ENCODE measurements at regions not wholly inside any gene's neighbourhood (a gene's known extent, or its start where the extent isn't known, plus 50 kb on each side); places are given as distances from the start of the nearest gene placed in this dataset.

DNA sequence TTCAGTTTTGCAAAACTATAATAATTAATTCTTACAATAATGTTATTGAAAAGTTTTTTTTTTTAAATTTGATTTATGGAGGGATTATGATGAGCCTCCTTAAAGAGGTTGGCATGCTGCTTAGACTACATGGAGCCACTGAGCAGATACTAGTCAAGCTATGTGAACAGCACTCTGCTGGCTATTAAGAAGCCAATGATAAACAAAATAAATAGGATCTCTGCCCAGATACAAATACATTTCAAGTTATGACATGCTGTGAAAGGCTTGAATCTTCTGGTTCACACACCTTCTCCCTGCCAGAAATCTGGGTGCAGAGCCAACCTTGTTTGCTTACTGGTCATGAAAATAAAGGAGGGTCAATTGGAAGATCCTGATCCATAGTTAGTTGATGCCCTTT lies 107.4 kb upstream of the NAV3 start:
- DNase-seq (ENCODE audit: low read depth): no peak

DNA sequence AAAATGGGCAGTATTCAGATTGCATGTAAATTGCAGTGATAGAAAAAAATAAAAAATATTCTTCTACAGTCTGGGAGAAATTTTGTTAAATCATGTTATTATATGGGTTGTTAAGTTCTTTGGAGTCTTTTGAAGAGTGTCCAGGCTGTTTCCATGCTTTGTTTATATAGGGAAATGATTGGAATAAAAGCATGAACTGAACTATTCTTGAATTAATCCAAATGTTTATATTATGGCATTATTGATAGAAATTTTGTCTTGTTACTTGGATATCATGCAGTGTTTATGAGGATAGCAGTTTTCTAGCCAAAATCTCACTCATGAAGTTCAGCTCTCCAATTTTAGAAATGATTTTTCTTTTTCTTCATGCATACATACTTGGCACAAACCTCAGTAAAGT lies 108.2 kb upstream of the NAV3 start:
- no peak for DNase-seq (ENCODE audit: low read depth)

DNA sequence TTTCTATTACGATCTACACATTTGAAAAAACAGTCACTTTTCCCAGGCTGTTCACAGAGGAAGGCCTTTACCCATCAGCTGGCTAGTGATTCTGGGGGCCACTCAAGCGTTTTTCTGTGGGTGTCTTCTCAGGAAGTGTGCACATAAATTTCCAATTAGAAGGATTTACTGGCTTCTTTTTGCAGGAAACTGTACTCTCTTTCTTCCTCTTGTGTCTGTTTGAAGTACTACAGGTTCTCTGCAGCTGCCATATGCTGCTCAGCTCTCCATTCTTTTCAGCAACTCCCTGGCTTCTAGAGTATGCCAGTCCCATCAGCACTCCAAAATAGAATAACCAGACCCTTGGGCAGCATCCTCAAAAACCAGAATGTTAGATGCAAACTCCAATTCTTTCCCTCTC lies 110.4 kb upstream of the NAV3 start:
- DNase-seq (ENCODE audit: low read depth): no peak

DNA sequence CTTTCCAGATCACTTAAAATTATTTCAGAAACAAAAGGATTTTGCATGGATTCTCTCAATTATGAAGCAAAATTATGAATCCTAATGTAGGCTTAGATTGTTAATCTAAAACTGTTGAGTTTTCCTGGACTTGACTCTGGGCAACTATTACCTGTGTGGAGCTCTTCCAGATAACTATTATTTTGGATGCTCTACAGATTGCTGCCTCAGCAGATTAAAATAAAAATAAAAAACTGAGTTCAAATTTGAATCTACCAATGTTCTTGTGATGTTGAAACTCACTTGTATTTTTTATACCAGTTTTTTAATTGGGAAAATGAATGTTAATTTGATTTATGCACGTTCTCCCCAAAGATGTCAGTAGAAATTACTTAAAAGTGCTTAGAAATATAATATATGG lies 120.5 kb upstream of the NAV3 start:
- no peak for DNase-seq (ENCODE audit: low read depth)

DNA sequence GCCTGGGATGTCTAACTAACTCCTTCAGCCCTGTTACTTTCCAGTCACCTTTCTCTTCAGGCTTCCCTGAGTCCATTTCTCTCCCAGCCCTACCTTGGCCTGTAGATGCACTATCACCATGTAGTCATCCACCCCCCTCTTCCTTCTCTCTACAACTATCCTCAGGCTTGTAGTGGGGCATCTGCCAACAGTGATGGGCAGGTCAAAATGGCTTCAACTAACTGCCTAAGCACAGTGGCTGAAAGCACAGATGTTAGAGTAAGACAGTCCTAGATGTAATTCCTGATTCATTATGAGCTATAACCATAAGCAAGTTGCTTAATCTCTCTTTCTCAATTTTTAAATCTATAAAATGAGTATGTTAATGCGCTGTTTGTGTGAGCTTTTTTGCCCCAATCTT lies 133.6 kb upstream of the NAV3 start:
- no peak for DNase-seq (ENCODE audit: low read depth)

DNA sequence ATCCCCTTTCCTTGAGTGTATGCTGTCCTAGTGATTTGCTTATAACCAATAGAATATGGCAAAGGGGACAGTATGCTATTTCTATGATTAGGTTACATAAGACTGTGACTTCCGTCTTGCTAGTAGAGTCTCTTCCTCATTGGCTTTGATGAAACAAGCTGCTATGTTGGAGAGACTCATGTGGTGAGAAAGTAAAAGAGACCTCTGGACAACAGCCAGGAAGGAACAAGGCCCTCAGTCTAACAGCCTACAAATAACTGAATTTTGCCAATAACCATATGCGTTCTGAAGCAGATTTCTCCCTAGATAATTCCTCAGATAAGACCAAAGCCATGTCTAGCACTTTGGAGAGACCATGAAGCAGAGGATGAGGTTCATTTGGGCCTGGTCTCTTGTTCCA lies 134.5 kb upstream of the NAV3 start:
- no peak for DNase-seq (ENCODE audit: low read depth)

DNA sequence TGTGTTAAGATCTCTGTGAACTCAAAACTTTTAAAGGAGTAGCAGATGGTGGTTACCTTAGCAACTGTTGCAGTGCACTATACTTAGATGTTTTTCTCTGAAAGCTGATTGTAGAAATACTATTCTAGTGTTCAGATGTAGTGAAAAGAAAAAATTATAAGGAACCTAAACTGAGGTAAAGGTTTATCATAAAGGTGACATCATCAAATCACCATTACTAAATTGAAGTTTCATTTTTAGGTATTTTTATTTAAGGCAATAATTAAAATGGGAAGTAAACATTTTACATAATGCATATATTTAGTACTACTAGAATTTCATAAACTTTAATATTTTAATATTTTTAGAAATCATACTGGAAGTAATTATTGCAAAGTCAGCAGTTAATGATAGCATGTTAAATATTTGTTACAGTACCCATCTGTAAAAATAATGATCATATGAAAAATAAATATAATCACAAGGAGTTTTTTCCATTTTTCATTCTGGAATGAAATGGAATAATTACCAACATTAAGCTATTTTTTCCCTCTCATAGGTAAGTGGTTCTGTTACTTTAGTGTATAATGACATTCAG lies 141.1 kb upstream of the NAV3 start:
- no peak for DNase-seq (ENCODE audit: low read depth)

DNA sequence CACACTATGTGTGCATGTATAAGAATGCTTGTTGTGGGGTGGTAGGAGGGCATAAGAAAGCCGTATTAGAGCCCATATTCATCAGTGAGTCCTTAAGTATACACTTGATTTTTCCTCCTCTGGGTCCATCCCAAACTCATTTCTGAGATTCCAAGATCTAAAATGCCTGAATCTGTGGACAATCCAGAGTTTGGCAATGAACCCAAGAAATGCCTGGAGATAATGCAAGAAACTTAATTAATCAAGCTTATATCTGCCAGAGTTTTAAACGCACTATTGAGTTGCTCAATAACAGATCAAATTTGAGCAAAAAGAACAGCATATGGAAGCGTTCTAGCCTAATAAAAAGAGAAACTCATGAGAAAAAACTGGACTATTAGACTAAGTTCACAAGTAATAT lies 143.4 kb upstream of the NAV3 start:
- DNase-seq (ENCODE audit: low read depth): no peak

DNA sequence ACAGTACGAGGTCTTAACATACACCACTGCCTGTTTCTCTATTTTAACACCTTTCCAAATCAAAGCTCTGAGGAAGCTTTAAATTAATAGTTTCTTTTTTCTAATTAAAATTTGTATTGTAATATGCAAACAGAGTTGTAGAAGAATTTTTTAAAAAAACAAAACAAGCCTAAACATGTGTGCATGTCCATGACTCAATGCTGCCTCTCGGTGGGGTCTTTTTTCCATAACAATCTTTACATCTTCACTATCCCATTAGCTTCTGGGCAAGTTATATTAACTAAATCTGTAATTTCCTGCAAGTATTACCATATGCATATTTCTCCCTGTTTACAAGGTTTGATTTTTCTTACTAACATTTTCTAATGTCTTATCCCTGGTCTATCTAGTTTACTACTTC lies 143.9 kb upstream of the NAV3 start:
- no peak for DNase-seq (ENCODE audit: low read depth)

DNA sequence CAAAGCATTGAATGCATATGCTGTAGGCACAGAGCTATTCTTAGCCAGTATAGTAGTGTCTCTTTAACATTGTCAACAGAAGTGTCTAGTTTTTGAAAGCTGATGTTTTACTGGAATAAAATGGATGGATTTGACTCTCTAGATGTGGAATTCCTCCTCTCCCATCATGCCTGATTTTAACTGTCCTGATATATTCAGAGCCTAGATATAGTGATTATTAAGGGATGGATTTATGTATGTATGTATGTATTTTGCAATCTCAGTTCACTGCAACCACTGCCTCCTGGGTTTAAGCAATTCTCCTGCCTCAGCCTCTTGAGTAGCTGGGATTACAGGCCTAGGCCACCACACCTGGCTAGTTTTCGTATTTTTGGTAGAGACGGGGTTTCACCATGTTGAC lies 144.8 kb upstream of the NAV3 start:
- no peak for DNase-seq (ENCODE audit: low read depth)

DNA sequence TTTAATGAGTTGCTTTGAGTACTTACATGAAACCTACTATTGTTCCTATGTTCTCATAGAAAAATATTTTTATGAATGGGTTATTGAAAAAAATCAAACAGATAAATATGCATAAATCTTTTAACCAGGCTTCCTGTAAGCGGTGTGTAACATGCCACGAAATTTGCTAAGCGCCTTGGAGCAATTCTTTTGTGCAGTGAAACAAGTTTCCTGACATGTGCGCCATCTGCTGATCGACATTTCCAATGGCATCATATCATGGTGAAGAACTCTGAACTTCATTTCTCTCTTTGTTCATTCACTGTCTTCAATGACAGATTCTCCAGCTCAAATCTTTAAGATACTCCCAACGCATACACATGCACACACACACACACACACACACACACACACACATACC lies 145.6 kb upstream of the NAV3 start:
- peak; percentile 64 for DNase-seq (ENCODE audit: low read depth)

DNA sequence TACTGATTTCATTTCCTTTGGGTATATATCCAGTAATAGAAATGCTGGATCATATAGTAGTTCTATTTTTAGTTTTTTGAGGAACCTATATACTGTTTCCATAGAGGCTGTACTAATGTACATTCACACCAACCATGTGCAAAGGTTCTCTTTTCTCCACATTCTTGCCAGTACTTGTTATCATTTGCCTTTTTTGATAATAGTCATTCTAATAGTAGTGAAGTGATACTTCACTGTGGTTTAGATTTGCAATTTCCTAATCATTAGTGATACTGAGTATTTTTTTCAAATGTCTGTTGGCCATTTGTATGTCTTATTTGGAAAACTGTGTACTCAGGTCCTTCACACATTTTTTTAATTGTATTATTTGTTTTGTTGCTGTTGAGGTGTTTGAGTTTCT lies 148.2 kb upstream of the NAV3 start:
- DNase-seq (ENCODE audit: low read depth): no peak

DNA sequence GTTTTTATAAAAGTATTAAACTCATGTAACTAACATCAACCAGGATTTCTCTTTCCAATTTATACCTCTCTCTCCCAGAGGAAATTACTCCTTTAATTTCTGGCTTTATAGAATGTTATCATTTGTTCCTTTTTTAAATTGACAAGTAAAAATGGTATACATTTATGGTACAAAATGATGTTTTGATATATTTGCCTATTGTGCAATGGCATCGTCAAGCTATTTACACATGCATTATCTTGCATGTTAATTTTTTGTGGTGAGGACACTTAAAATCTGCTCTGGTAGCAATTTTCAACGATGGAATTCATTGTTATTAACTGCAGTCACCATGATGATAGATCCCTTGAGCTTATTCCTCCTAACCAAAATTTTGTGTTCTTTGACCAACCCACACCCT lies 149.0 kb upstream of the NAV3 start:
- no peak for DNase-seq (ENCODE audit: low read depth)

DNA sequence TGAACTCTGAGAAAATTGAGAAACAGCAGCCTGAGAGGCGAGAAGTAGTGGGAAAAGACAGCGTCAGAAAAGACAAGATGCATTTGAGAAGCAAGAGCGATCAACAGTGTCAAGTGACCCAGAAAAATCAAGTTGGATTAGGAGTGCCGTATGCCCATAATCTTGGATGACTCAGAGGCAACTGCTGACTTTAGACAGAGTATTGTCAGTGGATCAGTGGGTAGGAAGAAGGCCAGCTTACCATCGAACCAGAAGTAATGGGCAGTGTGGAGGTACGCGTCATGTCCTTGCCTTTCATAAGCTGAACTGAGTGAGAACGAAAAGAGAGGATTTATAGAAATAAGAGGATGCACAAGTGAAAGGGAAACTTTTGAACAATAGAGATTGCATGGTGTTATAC lies 151.0 kb upstream of the NAV3 start:
- DNase-seq (ENCODE audit: low read depth): no peak

DNA sequence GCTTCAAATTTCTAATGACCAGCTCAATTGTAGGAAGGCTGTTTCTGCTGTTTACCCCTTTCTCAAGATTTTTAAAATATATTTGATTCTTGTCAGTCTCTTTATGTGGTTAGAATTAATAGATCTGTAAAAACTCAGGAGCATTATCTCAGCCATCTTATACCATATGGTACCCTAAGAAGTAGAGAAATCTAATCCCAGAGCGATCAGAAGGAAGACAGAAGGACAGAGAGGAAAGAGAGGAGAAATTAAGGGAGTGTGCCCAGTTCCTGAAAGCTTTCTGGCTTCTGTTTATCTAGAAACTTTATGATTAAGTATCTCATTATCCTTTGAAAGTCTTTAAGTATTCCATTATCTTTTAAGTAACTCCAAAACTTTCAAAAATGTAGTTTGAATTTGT lies 152.1 kb upstream of the NAV3 start:
- no peak for DNase-seq (ENCODE audit: low read depth)

DNA sequence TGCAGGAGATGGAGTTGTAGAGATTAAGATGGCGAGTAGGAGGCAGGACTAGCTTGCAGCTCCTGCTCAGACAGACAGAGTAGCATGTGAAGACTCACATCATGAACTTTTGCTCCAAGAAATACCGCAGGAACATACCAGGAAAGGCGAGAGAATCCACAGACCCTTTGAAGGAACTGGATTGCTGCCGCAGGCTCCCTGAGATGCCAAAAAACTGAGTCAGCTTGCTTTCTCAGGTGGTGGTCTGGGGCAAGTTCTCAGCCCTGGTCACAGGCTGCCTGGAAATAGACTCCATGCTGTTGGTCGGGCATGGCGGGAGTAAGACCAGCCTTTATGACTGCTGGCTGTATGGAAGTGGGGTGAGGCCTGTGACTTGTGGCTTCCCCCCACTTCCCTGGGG lies 163.6 kb upstream of the NAV3 start:
- DNase-seq (ENCODE audit: low read depth): no peak

DNA sequence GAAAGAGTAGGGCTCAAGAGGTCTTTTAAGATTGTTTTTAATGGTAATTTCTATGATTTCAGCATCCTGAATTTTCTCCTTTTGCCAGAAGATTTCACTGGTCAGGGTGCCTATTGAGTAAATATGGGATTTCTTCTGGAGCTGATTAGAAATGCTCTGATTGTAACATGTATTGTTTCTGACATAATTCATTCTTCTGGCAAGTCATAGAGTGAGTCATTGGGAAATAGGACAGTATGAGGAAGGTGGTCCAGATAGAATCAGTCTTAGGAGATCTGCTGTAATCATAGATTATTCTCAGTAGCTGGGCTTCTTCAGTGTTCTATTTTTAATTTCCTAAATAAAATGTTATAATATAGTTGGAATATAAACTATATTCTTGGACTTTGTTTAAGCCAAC lies 182.0 kb upstream of the NAV3 start:
- no peak for DNase-seq (ENCODE audit: low read depth)

DNA sequence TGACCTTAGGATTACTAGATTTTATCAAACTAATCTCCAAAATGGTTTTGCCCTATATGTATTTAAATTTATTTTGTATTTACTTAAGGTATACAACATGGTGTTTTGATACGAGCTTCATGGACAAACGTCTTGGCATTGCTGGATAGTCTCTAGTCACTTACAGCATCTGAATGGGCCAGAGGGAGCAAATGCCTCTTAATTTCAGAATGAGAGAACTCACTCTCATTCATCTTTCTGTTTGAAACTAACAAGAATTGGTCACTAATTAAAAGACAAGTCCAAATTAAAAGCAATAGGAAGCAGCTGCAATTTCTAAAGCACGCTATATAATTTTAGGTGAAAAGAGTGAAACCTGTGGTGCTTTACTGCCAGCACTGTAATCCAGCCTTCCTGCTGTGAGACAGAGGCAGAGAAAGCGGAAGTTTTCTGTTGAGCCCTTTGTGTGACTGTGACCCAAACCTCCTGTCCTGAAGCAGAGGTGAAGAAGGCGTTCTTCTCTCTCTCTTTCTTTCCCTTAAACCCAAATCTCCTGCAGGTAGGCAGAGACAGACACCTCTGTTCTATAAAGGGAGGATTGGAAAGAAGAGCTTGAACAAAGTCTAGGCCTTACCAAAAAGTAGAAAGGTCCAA lies 184.6 kb upstream of the NAV3 start:
- no peak for DNase-seq (ENCODE audit: low read depth)

DNA sequence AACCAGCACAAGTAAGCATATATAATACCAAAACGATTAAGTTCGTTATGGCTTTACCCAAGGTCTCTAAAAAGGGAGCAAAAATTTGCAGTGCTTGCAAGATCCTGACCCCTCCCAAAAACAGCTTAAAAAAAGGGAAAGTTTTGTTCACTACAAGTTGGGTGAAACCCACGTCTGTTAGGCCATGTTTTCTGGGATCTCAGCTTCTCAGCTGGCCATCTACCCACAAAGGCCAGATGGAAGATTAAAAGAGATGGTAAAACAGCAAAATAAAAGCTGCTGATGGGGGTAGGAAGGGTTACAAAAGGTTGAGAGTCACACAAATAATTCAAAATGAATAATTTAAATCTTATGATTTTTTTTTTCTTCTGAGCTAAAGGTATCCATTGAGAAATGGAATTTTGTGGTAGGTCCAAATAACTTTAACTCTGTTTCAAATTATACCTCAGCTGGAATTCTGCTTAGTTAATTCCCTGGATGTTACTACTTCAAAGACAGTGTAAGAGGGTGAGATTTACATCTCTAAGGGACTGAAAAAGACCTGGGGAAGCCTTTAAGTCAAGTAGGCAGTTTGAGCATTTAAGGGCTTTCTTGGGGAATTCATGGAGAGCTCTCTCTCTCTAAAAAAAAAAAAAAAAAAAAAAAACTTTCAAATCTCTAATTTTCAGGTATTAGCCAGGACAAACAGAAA lies 185.6 kb upstream of the NAV3 start:
- DNase-seq (ENCODE audit: low read depth): no peak

DNA sequence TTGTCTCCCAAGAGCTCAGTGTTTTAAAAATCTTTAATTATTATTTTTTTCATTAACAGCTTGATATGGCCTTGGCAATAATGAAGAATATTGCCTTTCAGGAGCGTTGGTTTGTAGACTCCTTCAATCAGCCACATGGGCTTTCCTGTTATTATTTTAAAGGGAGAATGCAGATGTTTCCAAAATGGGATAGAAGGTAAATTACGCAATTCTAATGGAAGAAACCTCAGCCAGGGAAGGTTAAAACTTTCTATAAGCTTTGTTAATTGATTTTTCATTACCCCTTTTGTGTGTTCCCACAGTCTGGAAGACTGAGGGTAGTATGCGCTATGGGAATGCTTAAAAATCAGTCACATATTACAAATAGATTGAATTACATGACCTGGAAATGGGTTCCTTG lies 188.4 kb upstream of the NAV3 start:
- DNase-seq (ENCODE audit: low read depth): no peak

DNA sequence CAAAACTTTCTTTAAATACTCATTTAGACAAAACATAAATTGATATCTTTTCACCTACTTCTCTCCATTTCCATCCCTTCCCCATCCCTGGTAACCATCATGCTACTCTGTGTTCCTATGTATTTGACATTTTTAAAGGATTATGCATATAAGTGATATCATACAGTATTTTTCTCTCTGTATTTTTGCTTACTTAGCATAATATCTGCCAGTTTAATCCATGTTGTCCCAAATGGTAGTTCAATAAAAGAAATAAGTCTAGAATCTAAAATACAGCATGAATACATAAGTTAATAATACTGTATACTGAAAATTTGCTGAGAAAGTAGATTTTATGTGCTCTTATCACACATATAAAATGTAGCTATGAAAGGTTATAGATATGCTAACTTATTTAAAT lies 190.3 kb upstream of the NAV3 start:
- no peak for DNase-seq (ENCODE audit: low read depth)

DNA sequence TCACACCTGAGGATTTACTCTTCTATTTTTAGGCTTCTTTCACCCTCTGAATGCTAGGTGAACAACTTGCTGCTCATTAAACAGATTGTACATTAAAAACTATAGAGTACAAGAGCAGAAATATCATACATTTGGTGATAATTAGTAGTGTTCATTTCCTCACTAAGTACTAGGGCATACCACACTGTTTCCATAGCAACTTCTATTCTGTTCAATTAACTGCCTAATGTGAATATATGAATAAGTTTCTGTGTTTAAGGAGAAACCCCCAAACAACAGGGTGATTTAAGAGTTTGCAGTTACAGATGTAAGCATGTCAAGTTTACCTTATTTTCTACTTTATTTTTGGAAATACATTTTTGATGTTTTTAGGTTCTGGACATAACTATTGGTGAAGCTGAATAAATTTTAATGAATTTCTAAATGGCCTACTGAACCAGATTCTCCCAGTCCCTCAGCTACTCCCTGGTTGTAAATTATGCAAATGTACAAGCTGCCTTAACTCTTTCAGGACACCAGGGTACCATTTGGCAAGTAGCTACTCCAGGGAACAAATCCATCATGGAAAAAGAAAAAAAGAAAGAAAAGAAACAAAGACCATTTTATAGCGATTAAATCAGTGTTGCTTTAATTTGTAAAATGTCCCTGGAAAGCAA lies 199.8 kb upstream of the NAV3 start:
- no peak for DNase-seq (ENCODE audit: low read depth)

DNA sequence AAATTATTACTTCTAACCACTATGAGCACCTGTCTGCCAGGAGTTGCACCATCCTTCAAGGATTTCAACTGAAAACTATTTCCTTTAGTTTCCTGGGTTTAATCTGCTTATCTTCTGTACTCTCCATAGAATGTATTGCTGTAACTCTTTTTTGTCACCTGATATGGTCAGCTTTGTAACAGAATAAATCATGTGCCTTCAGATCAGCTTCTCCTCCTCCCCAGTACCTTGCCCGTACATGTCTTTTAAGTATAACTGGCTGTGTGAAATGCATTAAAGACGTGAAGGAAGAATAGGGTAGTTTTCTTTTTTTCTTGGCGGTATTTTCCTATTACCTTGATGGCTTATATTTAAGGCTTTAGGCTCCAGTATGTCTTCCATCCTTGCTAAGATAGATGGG lies 200.3 kb upstream of the NAV3 start:
- DNase-seq (ENCODE audit: low read depth): no peak
